NCI-H128 (cell line): ENCODE measurements at regions not wholly inside any gene's neighbourhood (a gene's known extent, or its start where the extent isn't known, plus 50 kb on each side); places are given as distances from the start of the nearest gene placed in this dataset.

Source experiments
- DNase-seq: peaks from one replicate; lab custom pipeline; 2025; ENCODE audit not compliant: unreplicated experiment; lab: John Stamatoyannopoulos, UW

- no peak for DNase-seq
These were observed 166.9 kb upstream of the UMPS start for GRCh38 chr3:124563376-124563775.

- DNase-seq: peak; percentile 79
These were observed 165.2 kb upstream of the UMPS start for GRCh38 chr3:124565013-124565412.

GRCh38 chr3:124565551-124565950 lies 164.7 kb upstream of the UMPS start:
- no peak for DNase-seq

GRCh38 chr3:124566701-124567100 lies 163.6 kb upstream of the UMPS start:
- DNase-seq: no peak

- DNase-seq: no peak
These were observed 163.1 kb upstream of the UMPS start for GRCh38 chr3:124567179-124567578.

GRCh38 chr3:124569761-124570160 lies 160.5 kb upstream of the UMPS start:
- DNase-seq: no peak

GRCh38 chr3:124570232-124570631 lies 160.0 kb upstream of the UMPS start:
- DNase-seq: no peak

- DNase-seq: no peak
These were observed 157.3 kb upstream of the UMPS start for GRCh38 chr3:124572851-124573405.

GRCh38 chr3:124574012-124574411 lies 156.2 kb upstream of the UMPS start:
- no peak for DNase-seq

- no peak for DNase-seq
These were observed 153.4 kb upstream of the UMPS start for GRCh38 chr3:124576565-124577493.

- no peak for DNase-seq
These were observed 152.6 kb upstream of the UMPS start for GRCh38 chr3:124577494-124578167.

GRCh38 chr3:124579641-124580040 lies 150.6 kb upstream of the UMPS start:
- no peak for DNase-seq

GRCh38 chr3:124582196-124582595 lies 148.1 kb upstream of the UMPS start:
- no peak for DNase-seq

GRCh38 chr3:124582621-124583395 lies 147.4 kb upstream of the UMPS start:
- DNase-seq: no peak

- no peak for DNase-seq
These were observed 146.1 kb upstream of the UMPS start for GRCh38 chr3:124584245-124584551.

- DNase-seq: no peak
These were observed 145.5 kb upstream of the UMPS start for GRCh38 chr3:124584552-124585391.

GRCh38 chr3:124586126-124587052 lies 143.9 kb upstream of the UMPS start:
- DNase-seq: no peak

GRCh38 chr3:124587053-124587408 lies 143.2 kb upstream of the UMPS start:
- DNase-seq: no peak

GRCh38 chr3:124588036-124588435 lies 142.2 kb upstream of the UMPS start:
- no peak for DNase-seq

- no peak for DNase-seq
These were observed 141.5 kb upstream of the UMPS start for GRCh38 chr3:124588794-124589193.
